ENCODE measurements at regions not wholly inside any gene's neighbourhood (a gene's known extent, or its start where the extent isn't known, plus 50 kb on each side); places are given as distances from the start of the nearest gene placed in this dataset.

DNA sequence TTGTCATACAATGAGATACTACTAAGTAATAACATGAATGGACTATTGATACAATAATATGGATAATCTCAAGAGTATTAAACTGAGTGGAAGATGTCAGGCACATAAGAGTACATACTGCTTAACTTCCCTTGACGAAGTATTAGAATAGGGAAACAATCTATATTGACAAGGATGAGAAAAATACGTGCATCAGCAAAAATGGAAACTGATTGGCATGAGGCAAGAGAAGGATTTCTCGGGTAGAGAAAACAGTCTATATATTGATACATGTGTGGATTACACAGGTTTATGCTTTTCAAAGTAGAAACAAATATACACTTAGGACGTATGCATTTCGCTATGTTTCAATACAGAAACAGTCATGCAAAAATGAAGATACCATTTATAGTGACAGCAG lies 57.4 kb downstream of the PRR20E start:
- Mint-ChIP-seq H3K27ac (no peak overlapping the region), H3K36me3 (no peaks in the 10 kb centered on the region), H3K27me3 (ENCODE audit: low read depth) (no peaks in the 10 kb centered on the region), H3K4me3 (no peak overlapping the region), H3K4me1 (no peaks in the 10 kb centered on the region), H3K9me3 (no peaks in the 10 kb centered on the region)
- no peak for ATAC-seq
- no peak for DNase-seq (ENCODE audit: low spot score)
- CTCF ChIA-PET: no interaction called here
- TF ChIP-seq TEAD4 (CRISPR knock-in tag; IDR thresholded peaks at IDR 0.05) (no peak), ZNF232 (CRISPR knock-in tag; IDR thresholded peaks at IDR 0.05) (no peak), ZNF423 (CRISPR knock-in tag; IDR thresholded peaks at IDR 0.05) (no peak), NR3C1 (CRISPR knock-in tag; conservative IDR thresholded peaks at IDR 0.05; ENCODE audit: low read depth) (no peak), TP53 (CRISPR knock-in tag; IDR thresholded peaks at IDR 0.05) (no peak), SMAD4 (CRISPR knock-in tag; IDR thresholded peaks at IDR 0.05) (no peak), ETV6 (CRISPR knock-in tag; IDR thresholded peaks at IDR 0.05) (no peak), MYBL2 (CRISPR knock-in tag; IDR thresholded peaks at IDR 0.05) (no peak), GABPB1 (CRISPR knock-in tag; IDR thresholded peaks at IDR 0.05) (no peak), JUN (CRISPR knock-in tag; IDR thresholded peaks at IDR 0.05) (no peak)
- TF ChIP-seq, protein P1, sequence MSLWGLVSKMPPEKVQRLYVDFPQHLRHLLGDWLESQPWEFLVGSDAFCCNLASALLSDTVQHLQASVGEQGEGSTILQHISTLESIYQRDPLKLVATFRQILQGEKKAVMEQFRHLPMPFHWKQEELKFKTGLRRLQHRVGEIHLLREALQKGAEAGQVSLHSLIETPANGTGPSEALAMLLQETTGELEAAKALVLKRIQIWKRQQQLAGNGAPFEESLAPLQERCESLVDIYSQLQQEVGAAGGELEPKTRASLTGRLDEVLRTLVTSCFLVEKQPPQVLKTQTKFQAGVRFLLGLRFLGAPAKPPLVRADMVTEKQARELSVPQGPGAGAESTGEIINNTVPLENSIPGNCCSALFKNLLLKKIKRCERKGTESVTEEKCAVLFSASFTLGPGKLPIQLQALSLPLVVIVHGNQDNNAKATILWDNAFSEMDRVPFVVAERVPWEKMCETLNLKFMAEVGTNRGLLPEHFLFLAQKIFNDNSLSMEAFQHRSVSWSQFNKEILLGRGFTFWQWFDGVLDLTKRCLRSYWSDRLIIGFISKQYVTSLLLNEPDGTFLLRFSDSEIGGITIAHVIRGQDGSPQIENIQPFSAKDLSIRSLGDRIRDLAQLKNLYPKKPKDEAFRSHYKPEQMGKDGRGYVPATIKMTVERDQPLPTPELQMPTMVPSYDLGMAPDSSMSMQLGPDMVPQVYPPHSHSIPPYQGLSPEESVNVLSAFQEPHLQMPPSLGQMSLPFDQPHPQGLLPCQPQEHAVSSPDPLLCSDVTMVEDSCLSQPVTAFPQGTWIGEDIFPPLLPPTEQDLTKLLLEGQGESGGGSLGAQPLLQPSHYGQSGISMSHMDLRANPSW (CRISPR knock-in tag; conservative IDR thresholded peaks at IDR 0.05; ENCODE audit: low read depth): no peak
- TF ChIP-seq, protein P2, sequence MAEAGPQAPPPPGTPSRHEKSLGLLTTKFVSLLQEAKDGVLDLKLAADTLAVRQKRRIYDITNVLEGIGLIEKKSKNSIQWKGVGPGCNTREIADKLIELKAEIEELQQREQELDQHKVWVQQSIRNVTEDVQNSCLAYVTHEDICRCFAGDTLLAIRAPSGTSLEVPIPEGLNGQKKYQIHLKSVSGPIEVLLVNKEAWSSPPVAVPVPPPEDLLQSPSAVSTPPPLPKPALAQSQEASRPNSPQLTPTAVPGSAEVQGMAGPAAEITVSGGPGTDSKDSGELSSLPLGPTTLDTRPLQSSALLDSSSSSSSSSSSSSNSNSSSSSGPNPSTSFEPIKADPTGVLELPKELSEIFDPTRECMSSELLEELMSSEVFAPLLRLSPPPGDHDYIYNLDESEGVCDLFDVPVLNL (CRISPR knock-in tag; IDR thresholded peaks at IDR 0.05; ENCODE audit: borderline replicate concordance, low read depth): no peak
- TF ChIP-seq, protein P3, sequence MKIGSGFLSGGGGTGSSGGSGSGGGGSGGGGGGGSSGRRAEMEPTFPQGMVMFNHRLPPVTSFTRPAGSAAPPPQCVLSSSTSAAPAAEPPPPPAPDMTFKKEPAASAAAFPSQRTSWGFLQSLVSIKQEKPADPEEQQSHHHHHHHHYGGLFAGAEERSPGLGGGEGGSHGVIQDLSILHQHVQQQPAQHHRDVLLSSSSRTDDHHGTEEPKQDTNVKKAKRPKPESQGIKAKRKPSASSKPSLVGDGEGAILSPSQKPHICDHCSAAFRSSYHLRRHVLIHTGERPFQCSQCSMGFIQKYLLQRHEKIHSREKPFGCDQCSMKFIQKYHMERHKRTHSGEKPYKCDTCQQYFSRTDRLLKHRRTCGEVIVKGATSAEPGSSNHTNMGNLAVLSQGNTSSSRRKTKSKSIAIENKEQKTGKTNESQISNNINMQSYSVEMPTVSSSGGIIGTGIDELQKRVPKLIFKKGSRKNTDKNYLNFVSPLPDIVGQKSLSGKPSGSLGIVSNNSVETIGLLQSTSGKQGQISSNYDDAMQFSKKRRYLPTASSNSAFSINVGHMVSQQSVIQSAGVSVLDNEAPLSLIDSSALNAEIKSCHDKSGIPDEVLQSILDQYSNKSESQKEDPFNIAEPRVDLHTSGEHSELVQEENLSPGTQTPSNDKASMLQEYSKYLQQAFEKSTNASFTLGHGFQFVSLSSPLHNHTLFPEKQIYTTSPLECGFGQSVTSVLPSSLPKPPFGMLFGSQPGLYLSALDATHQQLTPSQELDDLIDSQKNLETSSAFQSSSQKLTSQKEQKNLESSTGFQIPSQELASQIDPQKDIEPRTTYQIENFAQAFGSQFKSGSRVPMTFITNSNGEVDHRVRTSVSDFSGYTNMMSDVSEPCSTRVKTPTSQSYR (CRISPR knock-in tag; IDR thresholded peaks at IDR 0.05): no peak
- TF ChIP-seq, protein P4, sequence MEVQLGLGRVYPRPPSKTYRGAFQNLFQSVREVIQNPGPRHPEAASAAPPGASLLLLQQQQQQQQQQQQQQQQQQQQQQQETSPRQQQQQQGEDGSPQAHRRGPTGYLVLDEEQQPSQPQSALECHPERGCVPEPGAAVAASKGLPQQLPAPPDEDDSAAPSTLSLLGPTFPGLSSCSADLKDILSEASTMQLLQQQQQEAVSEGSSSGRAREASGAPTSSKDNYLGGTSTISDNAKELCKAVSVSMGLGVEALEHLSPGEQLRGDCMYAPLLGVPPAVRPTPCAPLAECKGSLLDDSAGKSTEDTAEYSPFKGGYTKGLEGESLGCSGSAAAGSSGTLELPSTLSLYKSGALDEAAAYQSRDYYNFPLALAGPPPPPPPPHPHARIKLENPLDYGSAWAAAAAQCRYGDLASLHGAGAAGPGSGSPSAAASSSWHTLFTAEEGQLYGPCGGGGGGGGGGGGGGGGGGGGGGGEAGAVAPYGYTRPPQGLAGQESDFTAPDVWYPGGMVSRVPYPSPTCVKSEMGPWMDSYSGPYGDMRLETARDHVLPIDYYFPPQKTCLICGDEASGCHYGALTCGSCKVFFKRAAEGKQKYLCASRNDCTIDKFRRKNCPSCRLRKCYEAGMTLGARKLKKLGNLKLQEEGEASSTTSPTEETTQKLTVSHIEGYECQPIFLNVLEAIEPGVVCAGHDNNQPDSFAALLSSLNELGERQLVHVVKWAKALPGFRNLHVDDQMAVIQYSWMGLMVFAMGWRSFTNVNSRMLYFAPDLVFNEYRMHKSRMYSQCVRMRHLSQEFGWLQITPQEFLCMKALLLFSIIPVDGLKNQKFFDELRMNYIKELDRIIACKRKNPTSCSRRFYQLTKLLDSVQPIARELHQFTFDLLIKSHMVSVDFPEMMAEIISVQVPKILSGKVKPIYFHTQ (CRISPR knock-in tag; IDR thresholded peaks at IDR 0.05): no peak
- TF ChIP-seq, protein P5, sequence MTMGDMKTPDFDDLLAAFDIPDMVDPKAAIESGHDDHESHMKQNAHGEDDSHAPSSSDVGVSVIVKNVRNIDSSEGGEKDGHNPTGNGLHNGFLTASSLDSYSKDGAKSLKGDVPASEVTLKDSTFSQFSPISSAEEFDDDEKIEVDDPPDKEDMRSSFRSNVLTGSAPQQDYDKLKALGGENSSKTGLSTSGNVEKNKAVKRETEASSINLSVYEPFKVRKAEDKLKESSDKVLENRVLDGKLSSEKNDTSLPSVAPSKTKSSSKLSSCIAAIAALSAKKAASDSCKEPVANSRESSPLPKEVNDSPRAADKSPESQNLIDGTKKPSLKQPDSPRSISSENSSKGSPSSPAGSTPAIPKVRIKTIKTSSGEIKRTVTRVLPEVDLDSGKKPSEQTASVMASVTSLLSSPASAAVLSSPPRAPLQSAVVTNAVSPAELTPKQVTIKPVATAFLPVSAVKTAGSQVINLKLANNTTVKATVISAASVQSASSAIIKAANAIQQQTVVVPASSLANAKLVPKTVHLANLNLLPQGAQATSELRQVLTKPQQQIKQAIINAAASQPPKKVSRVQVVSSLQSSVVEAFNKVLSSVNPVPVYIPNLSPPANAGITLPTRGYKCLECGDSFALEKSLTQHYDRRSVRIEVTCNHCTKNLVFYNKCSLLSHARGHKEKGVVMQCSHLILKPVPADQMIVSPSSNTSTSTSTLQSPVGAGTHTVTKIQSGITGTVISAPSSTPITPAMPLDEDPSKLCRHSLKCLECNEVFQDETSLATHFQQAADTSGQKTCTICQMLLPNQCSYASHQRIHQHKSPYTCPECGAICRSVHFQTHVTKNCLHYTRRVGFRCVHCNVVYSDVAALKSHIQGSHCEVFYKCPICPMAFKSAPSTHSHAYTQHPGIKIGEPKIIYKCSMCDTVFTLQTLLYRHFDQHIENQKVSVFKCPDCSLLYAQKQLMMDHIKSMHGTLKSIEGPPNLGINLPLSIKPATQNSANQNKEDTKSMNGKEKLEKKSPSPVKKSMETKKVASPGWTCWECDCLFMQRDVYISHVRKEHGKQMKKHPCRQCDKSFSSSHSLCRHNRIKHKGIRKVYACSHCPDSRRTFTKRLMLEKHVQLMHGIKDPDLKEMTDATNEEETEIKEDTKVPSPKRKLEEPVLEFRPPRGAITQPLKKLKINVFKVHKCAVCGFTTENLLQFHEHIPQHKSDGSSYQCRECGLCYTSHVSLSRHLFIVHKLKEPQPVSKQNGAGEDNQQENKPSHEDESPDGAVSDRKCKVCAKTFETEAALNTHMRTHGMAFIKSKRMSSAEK (CRISPR knock-in tag; IDR thresholded peaks at IDR 0.05; ENCODE audit: borderline replicate concordance): no peak
- POLR2A ChIA-PET: no interaction called here
